GM12865 (cell line): ENCODE measurements at regions not wholly inside any gene's neighbourhood (a gene's known extent, or its start where the extent isn't known, plus 50 kb on each side); places are given as distances from the start of the nearest gene placed in this dataset.
"Not testable (repeated sequence)": the region's sequence is repeated elsewhere in the genome, so short reads cannot be mapped to it uniquely, and the experiment has no call there.

Source experiments
- DNase-seq: peaks from one replicate; pipeline ENCODE4 v3.0.0; 2010; ENCODE audit warnings: low read depth
- H3K4me3 ChIP-seq: 2 replicates; pipeline ENCODE4 v1.5.1; 2011; ENCODE audit warnings: mild to moderate bottlenecking, low read depth, low read length, control low read depth
- TF ChIP-seq, protein P1 (sequence below): IDR thresholded peaks from 2 replicates; pipeline ENCODE4 v1.5.1; 2011; ENCODE audit warnings: low read length, control low read depth, low read depth, inconsistent platforms; ENCODE audit not compliant: insufficient read depth; ENCODE audit errors: missing control alignments

DNA sequence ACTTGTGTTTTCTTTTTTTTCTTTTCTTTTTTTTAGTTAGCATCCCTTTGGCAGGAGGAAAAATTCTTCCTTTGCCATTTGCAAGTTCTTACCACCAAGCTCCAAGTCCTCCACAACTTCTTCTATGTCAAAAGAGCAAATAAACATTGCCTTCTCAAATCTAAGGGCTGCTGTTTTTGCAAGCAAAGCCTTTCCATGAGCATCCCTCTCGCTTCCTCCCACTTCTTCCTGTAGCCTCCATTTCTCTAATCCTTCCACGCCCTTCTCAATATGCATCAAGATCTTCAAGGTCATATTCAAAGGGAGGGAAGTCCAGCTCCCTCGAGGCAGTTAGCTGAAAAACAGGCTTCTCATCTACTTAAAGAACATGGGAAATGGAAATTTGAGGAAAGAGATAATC, 147.1 kb downstream of the ADSS2 start:
- TF ChIP-seq, protein P1, sequence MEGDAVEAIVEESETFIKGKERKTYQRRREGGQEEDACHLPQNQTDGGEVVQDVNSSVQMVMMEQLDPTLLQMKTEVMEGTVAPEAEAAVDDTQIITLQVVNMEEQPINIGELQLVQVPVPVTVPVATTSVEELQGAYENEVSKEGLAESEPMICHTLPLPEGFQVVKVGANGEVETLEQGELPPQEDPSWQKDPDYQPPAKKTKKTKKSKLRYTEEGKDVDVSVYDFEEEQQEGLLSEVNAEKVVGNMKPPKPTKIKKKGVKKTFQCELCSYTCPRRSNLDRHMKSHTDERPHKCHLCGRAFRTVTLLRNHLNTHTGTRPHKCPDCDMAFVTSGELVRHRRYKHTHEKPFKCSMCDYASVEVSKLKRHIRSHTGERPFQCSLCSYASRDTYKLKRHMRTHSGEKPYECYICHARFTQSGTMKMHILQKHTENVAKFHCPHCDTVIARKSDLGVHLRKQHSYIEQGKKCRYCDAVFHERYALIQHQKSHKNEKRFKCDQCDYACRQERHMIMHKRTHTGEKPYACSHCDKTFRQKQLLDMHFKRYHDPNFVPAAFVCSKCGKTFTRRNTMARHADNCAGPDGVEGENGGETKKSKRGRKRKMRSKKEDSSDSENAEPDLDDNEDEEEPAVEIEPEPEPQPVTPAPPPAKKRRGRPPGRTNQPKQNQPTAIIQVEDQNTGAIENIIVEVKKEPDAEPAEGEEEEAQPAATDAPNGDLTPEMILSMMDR: no peak
- H3K4me3 ChIP-seq: no peak overlapping the region
- DNase-seq: no peak

DNA sequence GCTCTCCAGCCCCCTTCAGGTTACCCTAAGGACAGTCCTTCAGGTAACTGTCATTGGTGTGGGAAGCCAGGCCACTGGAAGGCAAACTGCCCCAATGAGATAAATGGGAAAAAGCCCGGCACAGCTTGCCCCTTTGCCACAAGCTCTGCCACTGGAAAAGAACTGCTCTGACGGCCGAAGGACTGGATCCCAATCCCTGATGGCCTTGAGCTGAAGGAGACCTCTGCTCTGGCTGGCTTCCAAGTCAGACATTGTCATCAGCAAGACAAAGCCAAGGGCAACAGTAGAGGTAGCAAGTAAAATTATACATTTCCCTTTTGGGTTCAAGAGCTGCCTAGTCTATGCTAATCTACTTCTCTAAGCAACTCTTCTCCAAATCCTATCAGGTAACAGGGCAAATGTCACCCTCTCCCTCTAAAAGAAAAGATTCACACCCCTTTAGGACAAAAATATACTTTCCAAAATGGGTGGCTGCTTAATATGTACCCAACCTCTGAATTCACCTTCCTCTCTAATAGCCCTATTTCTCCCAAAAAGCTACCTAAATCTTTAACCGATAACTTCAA, 145.8 kb downstream of the ADSS2 start:
- TF ChIP-seq, protein P1: no peak
- no peak for DNase-seq
- H3K4me3 ChIP-seq: no peak overlapping the region

DNA sequence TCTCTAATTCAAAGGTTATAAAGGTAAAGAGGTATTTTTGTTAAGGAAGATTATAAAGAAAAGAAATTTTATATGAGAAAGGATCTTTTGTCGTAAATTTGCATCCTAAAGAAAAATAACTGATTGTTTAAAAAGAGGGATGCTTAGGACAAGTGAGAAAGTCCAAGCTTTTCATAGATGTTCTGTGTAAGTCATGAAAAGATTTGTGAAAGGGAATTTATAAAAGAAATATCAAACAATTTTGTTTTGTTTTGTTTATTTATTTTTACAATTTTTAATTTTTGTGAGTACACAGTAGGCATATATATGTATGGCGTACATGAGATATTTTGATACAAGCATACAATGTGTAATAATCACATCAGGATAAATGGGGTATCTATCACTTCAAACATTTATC, 145.2 kb downstream of the ADSS2 start:
- TF ChIP-seq, protein P1: no peak
- DNase-seq: no peak
- H3K4me3 ChIP-seq: no peak overlapping the region

DNA sequence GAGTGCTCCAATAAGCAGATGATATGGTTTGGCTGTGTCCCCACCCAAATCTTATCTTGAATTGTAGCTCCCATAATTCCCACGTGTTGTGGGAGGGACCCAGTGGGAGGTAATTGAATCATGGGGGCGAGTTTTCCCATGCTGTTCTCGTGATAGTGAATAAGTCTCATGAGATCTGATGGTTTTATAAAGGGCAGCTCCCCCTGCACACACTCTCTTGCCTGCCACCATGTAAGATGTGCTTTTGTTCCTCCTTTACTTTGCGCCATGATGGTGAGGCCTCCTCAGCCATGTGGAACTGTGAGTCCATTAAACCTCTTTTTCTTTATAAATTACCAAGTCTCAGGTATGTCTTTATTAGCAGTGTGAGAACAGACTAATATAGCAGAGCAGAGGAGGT, 142.5 kb downstream of the ADSS2 start:
- H3K4me3 ChIP-seq, DNase-seq: not testable (repeated sequence)

DNA sequence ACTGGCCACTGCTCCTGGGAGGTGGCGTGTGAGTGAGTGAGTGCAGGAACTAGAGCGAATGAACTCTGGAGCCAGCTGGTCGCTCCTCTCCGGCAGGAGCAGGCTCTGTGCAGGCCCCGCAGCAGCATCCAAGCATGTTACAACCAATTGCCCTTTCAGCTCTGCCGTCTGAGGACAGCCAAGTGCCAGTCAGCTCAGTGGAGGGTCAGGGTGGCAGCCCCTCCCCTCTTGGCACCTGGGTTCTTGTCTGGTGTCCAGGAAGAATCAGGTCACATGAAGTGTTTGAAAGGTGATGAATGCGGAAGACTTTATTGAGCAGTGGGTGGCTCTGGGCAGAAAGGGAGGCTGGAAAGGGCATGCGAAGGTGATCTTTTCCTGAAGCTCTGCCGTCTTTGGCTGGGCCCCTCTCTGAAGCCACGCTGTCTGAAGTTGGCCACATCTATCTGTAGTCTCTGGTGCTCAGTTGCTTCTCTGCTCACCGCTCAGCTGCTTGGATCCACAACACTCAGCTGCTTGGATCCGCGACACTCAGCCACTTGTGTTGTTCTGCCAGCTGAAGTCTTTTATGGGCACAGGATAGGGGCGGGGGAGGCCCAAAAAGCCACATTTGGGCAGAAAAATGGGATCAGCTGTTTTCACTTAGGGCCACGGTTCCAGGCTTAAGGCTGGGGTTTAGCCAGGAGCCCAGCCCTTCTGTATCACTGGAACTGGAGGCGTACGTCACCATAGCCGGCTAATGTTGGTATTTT, 139.8 kb downstream of the ADSS2 start:
- H3K4me3 ChIP-seq: no peak overlapping the region
- DNase-seq: no peak
- TF ChIP-seq, protein P1: no peak

DNA sequence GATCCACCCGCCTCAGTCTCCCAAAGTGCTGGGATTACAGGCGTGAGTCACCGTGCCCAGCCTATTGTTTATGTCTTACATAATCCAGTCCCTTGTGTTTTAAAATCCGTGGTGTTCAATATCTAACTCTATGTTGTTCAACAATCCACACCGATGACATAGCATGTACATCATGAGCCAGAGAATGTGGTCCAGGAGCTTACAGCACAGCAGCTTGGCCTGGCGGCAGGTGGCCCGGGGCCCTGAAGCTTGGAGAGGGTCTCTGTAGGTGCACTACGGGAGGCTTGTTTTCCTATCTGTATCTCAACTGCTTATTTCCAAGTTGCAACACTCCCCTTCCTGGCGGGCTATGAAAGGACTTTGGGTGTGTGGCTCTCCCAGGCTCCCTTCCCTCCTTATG, 138.4 kb downstream of the ADSS2 start:
- H3K4me3 ChIP-seq: no peak overlapping the region
- no peak for DNase-seq
- TF ChIP-seq, protein P1: no peak

DNA sequence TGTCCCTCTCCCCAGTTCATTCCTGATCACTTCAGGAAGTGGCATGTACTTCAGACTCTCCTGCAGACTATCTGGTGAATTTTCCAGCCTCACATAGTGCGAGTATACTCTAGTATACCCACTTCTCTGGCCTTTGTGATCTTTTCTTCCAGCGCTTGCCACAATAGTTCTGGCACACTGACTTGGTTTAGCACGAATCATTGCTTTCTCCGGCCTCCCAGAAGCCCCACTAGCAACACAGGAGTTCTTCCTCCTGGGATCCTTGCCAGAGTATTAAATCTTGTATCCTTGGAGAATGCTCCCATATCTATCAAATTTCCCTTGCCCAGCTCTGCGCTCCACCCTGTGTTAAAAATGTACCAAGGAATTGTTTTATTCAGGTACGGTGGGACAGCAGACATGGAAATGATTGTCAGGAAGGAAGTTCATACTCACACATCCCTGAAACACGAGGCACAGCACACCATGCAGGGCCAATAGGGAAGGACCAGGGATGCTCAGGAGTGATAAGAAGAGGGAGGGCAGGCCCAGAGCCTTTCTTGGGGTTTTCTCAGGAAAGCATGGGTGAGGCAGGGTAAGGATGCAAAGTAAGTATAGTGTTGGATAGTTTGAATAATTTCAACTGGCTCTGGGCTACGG, 136.7 kb downstream of the ADSS2 start:
- TF ChIP-seq, protein P1: no peak
- no peak overlapping the region for H3K4me3 ChIP-seq
- no peak for DNase-seq
